ENCODE measurements at regions not wholly inside any gene's neighbourhood (a gene's known extent, or its start where the extent isn't known, plus 50 kb on each side); places are given as distances from the start of the nearest gene placed in this dataset.

DNA sequence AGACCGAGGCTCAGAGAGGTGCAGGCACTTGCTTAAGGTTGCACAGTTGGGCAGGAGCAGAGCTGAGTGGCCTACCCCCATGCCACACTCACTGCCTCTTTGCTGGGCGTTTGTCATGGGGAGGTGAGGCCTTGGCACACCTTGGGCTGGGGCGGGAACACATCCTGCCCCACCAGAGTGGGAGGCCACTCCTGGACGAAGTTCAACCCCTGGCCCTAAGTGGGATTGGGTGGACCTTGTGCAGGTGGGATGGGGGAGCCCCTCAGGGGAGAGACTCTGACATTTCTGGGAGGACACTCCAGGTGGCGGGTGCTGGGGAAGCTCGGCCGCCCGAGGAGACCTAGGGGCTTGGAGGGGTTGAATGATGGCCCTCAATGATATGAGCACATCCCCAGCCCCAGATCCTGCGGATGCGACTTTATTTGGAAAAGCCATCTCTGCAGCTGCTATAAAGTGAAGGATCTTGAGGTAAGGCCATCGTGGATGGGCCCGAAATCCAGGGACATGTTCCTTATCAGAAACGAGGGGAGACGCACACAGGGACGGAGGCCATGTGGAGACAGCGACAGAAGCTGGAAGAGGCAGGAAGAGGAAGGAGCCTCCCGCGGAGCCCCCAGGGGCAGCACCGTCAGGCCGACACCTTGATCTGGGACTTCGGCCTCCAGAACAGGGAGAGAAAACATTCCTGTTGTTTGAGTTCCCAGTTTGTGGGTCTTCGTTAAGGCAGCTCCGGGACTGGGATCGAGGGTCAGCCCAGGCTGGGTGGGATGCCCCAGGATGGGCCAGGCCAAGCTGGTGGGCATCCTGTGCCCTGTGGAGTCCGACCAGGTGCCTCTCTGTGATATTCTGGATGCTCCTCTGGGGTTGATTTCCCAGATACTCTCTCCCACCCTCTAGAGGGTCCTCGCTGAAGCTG is 111.6 kb upstream of the LRPAP1 start:
- no peak for TF ChIP-seq CTCF (IDR thresholded peaks at IDR 0.05)
- TF ChIP-seq ZFX (IDR thresholded peaks at IDR 0.05; ENCODE audit: borderline replicate concordance): no peak
